ENCODE measurements at regions not wholly inside any gene's neighbourhood (a gene's known extent, or its start where the extent isn't known, plus 50 kb on each side); places are given as distances from the start of the nearest gene placed in this dataset.
"Not testable (repeated sequence)": the region's sequence is repeated elsewhere in the genome, so short reads cannot be mapped to it uniquely, and the experiment has no call there.

DNA sequence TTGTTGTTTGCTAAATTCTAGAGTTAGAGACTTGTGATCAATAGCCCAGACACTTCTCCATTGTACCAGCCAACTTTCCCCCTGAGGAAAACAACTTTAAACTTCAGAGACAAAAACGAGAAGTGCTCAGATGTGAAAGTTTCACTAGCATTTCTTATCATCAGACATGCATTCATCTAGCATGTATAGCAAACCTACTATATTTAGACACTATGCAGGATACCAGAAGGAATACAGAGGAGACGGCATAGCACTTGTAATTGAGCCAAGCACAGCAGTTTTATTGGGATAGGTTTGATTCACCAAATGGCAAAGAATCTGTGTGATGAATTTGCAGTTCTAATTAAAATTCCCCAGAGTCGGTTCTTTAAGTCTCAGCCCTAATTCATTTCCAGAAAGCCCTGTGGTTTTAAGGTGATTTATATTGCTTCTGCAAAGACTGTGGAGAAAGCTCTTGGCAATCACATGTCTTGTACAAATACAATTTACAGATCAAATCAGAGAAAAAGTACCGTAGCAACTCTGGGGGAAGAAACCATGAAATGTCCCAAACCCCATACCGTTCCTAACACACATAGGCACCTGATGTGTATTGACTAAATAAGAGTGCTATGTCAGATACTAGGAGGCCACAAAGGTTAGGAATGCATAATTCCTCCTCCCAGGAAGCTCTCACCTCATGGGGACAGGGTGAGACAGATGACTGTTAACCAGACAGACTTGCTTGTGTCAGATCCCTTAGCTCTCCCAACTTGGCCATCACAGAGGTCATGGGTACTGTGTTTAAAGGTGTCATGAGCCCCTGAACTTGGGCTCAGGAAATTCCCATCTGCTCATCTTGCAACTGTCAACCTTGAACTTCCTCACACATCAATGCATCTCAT lies 69.6 kb upstream of the KRAS start:
- no peak for TF ChIP-seq CTCF (IDR thresholded peaks at IDR 0.05)
- Histone ChIP-seq H3K4me1 (no peaks in the 10 kb centered on the region), H3K27me3 (ENCODE audit: low read depth) (no peaks in the 10 kb centered on the region), H3K36me3 (no peaks in the 10 kb centered on the region), H3K27ac (no peak overlapping the region), H3K4me3 (no peak overlapping the region), H3K9me3 (no peaks in the 10 kb centered on the region)
- no peak for ATAC-seq
- intact Hi-C loops (cut with DNase I) = no loop called here
- DNase-seq = no peak

GRCh38 chr12:25319233-25319984 lies 68.7 kb upstream of the KRAS start:
- intact Hi-C loops (cut with DNase I) = no loop called here
- TF ChIP-seq CTCF (IDR thresholded peaks at IDR 0.05) = no peak
- H3K4me3 ChIP-seq = no peak overlapping the region
- no peaks in the 10 kb centered on the region for H3K36me3 ChIP-seq
- no peaks in the 10 kb centered on the region for H3K27me3 ChIP-seq (ENCODE audit: low read depth)
- H3K27ac ChIP-seq = no peak overlapping the region
- DNase-seq (no peak), ATAC-seq (no peak)
- no peaks in the 10 kb centered on the region for H3K4me1 ChIP-seq
- no peaks in the 10 kb centered on the region for H3K9me3 ChIP-seq

DNA sequence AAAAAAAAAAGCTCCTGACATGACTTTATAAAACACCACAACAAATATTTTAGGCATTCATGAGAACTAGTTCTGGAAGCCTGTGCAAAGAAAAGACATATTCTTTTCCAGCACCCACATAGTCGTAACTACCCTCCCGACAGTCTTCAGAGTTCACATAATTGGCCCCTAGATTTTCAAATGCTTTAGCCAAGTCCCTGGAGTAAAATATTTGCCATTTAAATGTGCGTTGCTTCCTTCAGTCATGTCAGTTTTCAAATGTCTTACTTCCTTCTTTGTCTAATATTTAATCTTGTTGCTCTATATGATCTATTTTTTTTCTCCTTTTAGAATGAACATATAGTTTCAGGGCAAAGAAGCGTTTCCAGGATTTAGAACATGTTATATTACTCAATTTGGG lies 66.8 kb upstream of the KRAS start:
- H3K4me1 ChIP-seq = no peaks in the 10 kb centered on the region
- ATAC-seq = no peak
- H3K9me3 ChIP-seq = no peaks in the 10 kb centered on the region
- no peak overlapping the region for H3K4me3 ChIP-seq
- TF ChIP-seq CTCF (IDR thresholded peaks at IDR 0.05) = no peak
- H3K36me3 ChIP-seq = no peaks in the 10 kb centered on the region
- DNase-seq = no peak
- no peaks in the 10 kb centered on the region for H3K27me3 ChIP-seq (ENCODE audit: low read depth)
- intact Hi-C loops (cut with DNase I) = no loop called here
- H3K27ac ChIP-seq = no peak overlapping the region

GRCh38 chr12:25315388-25315787 lies 64.7 kb upstream of the KRAS start:
- Histone ChIP-seq H3K9me3 (no peaks in the 10 kb centered on the region), H3K4me1 (no peaks in the 10 kb centered on the region), H3K36me3 (no peaks in the 10 kb centered on the region), H3K27me3 (ENCODE audit: low read depth) (no peaks in the 10 kb centered on the region), H3K27ac (no peak overlapping the region), H3K4me3 (no peak overlapping the region)
- no peak for DNase-seq
- ATAC-seq = no peak
- intact Hi-C loops (cut with DNase I) = no loop called here
- no peak for TF ChIP-seq CTCF (IDR thresholded peaks at IDR 0.05)

- intact Hi-C loops (cut with DNase I); H3K27me3 ChIP-seq (ENCODE audit: low read depth); H3K9me3 ChIP-seq; DNase-seq; H3K27ac ChIP-seq; H3K36me3 ChIP-seq; H3K4me1 ChIP-seq; ATAC-seq; H3K4me3 ChIP-seq: not testable (repeated sequence)
Observed at GRCh38 chr12:25313266-25313990, 62.7 kb upstream of the KRAS start.

Data from lower lobe of right lung (tissue), 2 donors.